Omental fat pad (tissue), 3 donors: ENCODE measurements at regions not wholly inside any gene's neighbourhood (a gene's known extent, or its start where the extent isn't known, plus 50 kb on each side); places are given as distances from the start of the nearest gene placed in this dataset.

Source experiments
- ATAC-seq: fragments of 150-250 bp; one replicate; pipeline ENCODE4 v1.9.1; 2016; ENCODE audit warnings: mild to moderate bottlenecking, moderate library complexity; ENCODE audit not compliant: low FRiP score
- DNase-seq: peaks from one replicate; pipeline ENCODE4 v3.0.0-alpha.2; 2019; ENCODE audit warnings: low spot score
- CTCF ChIP-seq, 3 donors: fragments of 450-650 bp; IDR thresholded peaks; one replicate each; pipeline ENCODE4 v1.5.1; 2016 to 2017; ENCODE audit warnings: antibody characterized with exemption in 3 of 3, mild to moderate bottlenecking in 3 of 3, moderate library complexity in 2 of 3

GRCh38 chr18:29307982-29308381, 1131.1 kb upstream of the CDH2 start:
- ATAC-seq, result no peak
- no peak for DNase-seq
- no peak for TF ChIP-seq CTCF (IDR thresholded peaks at IDR 0.05)

- no peak for TF ChIP-seq CTCF (IDR thresholded peaks at IDR 0.05)
- ATAC-seq (no peak), DNase-seq (no peak)
These were observed 1130.3 kb upstream of the CDH2 start for GRCh38 chr18:29307231-29307630.

GRCh38 chr18:29305516-29305915, 1128.6 kb upstream of the CDH2 start:
- no peak for TF ChIP-seq CTCF (IDR thresholded peaks at IDR 0.05)
- ATAC-seq, result no peak
- DNase-seq, result no peak

- no peak for ATAC-seq
- DNase-seq, result no peak
- no peak for TF ChIP-seq CTCF (IDR thresholded peaks at IDR 0.05)
These were observed 1124.1 kb upstream of the CDH2 start for GRCh38 chr18:29301048-29301447.

GRCh38 chr18:29285471-29285870, 1108.5 kb upstream of the CDH2 start:
- DNase-seq (no peak), ATAC-seq (no peak)
- TF ChIP-seq CTCF (IDR thresholded peaks at IDR 0.05), result no peak

- no peak for DNase-seq
- TF ChIP-seq CTCF (IDR thresholded peaks at IDR 0.05), result no peak
- no peak for ATAC-seq
These were observed 1094.6 kb upstream of the CDH2 start for GRCh38 chr18:29271501-29271900.

- DNase-seq, result no peak
- TF ChIP-seq CTCF (IDR thresholded peaks at IDR 0.05), result no peak
- no peak for ATAC-seq
These were observed 1082.9 kb upstream of the CDH2 start for GRCh38 chr18:29259838-29260237.
